Retinal pigment epithelial cell (primary cell): ENCODE measurements at regions not wholly inside any gene's neighbourhood (a gene's known extent, or its start where the extent isn't known, plus 50 kb on each side); places are given as distances from the start of the nearest gene placed in this dataset.
"Not testable (repeated sequence)": the region's sequence is repeated elsewhere in the genome, so short reads cannot be mapped to it uniquely, and the experiment has no call there.

ENCODE experiments used
- DNase-seq: peaks from one replicate; pipeline ENCODE4 v3.0.0-alpha.2; 2010; ENCODE audit warnings: low read depth
- H3K4me3 ChIP-seq: 2 replicates; pipeline ENCODE4 v1.5.1; 2011; ENCODE audit warnings: mild to moderate bottlenecking, low read length, control low read depth, moderate library complexity
- CTCF ChIP-seq: conservative IDR thresholded peaks from 2 replicates; pipeline ENCODE4 v1.5.1; 2011; ENCODE audit warnings: low read depth, low read length, control low read depth, inconsistent platforms

GRCh38 chr4:138338840-138339239 is 96.7 kb upstream of the SLC7A11 start:
- H3K4me3 ChIP-seq: no peak overlapping the region
- no peak for TF ChIP-seq CTCF
- no peak for DNase-seq

GRCh38 chr4:138338222-138338621 is 96.1 kb upstream of the SLC7A11 start:
- H3K4me3 ChIP-seq, DNase-seq: not testable (repeated sequence)

- DNase-seq: no peak
- H3K4me3 ChIP-seq: no peak overlapping the region
- TF ChIP-seq CTCF: no peak
These were observed 92.3 kb upstream of the SLC7A11 start for GRCh38 chr4:138334346-138335016.

GRCh38 chr4:138332415-138332814 is 90.3 kb upstream of the SLC7A11 start:
- DNase-seq, H3K4me3 ChIP-seq: not testable (repeated sequence)

GRCh38 chr4:138330531-138330930 is 88.4 kb upstream of the SLC7A11 start:
- no peak for TF ChIP-seq CTCF
- no peak overlapping the region for H3K4me3 ChIP-seq
- DNase-seq: no peak

GRCh38 chr4:138329506-138330070 is 87.4 kb upstream of the SLC7A11 start:
- no peak for TF ChIP-seq CTCF
- DNase-seq: no peak
- H3K4me3 ChIP-seq: no peak overlapping the region

- no peak for TF ChIP-seq CTCF
- DNase-seq: no peak
- no peak overlapping the region for H3K4me3 ChIP-seq
These were observed 85.2 kb upstream of the SLC7A11 start for GRCh38 chr4:138327338-138327737.

- DNase-seq: no peak
- no peak overlapping the region for H3K4me3 ChIP-seq
- TF ChIP-seq CTCF: no peak
These were observed 78.7 kb upstream of the SLC7A11 start for GRCh38 chr4:138320831-138321230.
